WTC11 (cell line): ENCODE measurements at regions not wholly inside any gene's neighbourhood (a gene's known extent, or its start where the extent isn't known, plus 50 kb on each side); places are given as distances from the start of the nearest gene placed in this dataset.
A peak's percentile ranks its signal among the peaks of the same experiment; 100 is the strongest.

Source experiments
- ATAC-seq: fragments of 200-7000 bp; cut with Tn5 transposase; 2 replicates; pipeline ENCODE4 v1.10.0; 2021; ENCODE audit warnings: mild to moderate bottlenecking, moderate library complexity
- CTCF ChIA-PET: fragments of 300-600 bp; sonication (Branson Sonifier 250); formaldehyde crosslinking; loops from one replicate; lab custom pipeline; 2021; ENCODE audit warnings: antibody characterized with exemption; lab: Charles Lee
- POLR2A ChIA-PET: fragments of 350-600 bp; sonication (Branson Sonifier 250); formaldehyde crosslinking; loops from one replicate; lab custom pipeline; 2021; ENCODE audit warnings: antibody characterized with exemption; lab: Charles Lee
- DNase-seq: peaks from one replicate; pipeline ENCODE4 v3.0.0; 2021; ENCODE audit warnings: low spot score
- H3K27ac Mint-ChIP-seq: 2 replicates; pipeline ENCODE4 v1.8.0; 2021; ENCODE audit warnings: mixed read lengths
- H3K27me3 Mint-ChIP-seq: 2 replicates; pipeline ENCODE4 v1.8.0; 2021; ENCODE audit warnings: low read depth, mild to moderate bottlenecking, moderate library complexity, mixed read lengths
- H3K36me3 Mint-ChIP-seq: 2 replicates; pipeline ENCODE4 v1.8.0; 2021; ENCODE audit warnings: mixed read lengths
- H3K4me1 Mint-ChIP-seq: 2 replicates; pipeline ENCODE4 v1.8.0; 2022; ENCODE audit warnings: mixed read lengths
- H3K4me3 Mint-ChIP-seq: 2 replicates; pipeline ENCODE4 v1.8.0; 2021; ENCODE audit warnings: mild to moderate bottlenecking, moderate library complexity, mixed read lengths
- H3K9me3 Mint-ChIP-seq: 2 replicates; pipeline ENCODE4 v1.8.0; 2021; ENCODE audit warnings: mixed read lengths
- CBFB ChIP-seq: sonication (generic); formaldehyde crosslinking; IDR thresholded peaks from 2 replicates; pipeline ENCODE4 v1.8.1; 2022; ENCODE audit warnings: mild to moderate bottlenecking, low read depth, missing genetic modification reagents
- CDX4 ChIP-seq: fragments of 250-450 bp; sonication (Bioruptor Pico); IDR thresholded peaks from 2 replicates; pipeline ENCODE4 v1.9.0; 2021; ENCODE audit warnings: moderate library complexity, mild to moderate bottlenecking, inconsistent platforms, borderline replicate concordance
- CREB1 ChIP-seq: sonication (generic); formaldehyde crosslinking; IDR thresholded peaks from 2 replicates; pipeline ENCODE4 v1.8.0; 2023; ENCODE audit warnings: mild to moderate bottlenecking, missing genetic modification reagents
- FOXP4 ChIP-seq: sonication (generic); formaldehyde crosslinking; IDR thresholded peaks from 2 replicates; pipeline ENCODE4 v1.8.0; 2022; ENCODE audit warnings: mild to moderate bottlenecking, missing genetic modification reagents
- GTF2I ChIP-seq: fragments of 250-450 bp; sonication (Bioruptor Pico); conservative IDR thresholded peaks from 2 replicates; pipeline ENCODE4 v1.4.0; 2021; ENCODE audit warnings: mild to moderate bottlenecking
- KAT7 ChIP-seq: sonication (generic); formaldehyde crosslinking; IDR thresholded peaks from 2 replicates; pipeline ENCODE4 v1.8.1; 2023; ENCODE audit warnings: missing genetic modification reagents, mild to moderate bottlenecking, borderline replicate concordance
- OVOL2 ChIP-seq: fragments of 250-450 bp; sonication (Bioruptor Pico); IDR thresholded peaks from 2 replicates; pipeline ENCODE4 v1.9.0; 2021; ENCODE audit warnings: mild to moderate bottlenecking, borderline replicate concordance
- SP1 ChIP-seq: sonication (generic); formaldehyde crosslinking; conservative IDR thresholded peaks from 2 replicates; pipeline ENCODE4 v1.8.1; 2022; ENCODE audit warnings: missing genetic modification reagents
- ZBTB21 ChIP-seq: sonication (generic); formaldehyde crosslinking; IDR thresholded peaks from 2 replicates; pipeline ENCODE4 v1.8.1; 2023; ENCODE audit warnings: mild to moderate bottlenecking, missing genetic modification reagents, borderline replicate concordance
- ZBTB43 ChIP-seq: sonication (generic); formaldehyde crosslinking; IDR thresholded peaks from 2 replicates; pipeline ENCODE4 v1.8.1; 2023; ENCODE audit warnings: mild to moderate bottlenecking, missing genetic modification reagents
- ZNF416 ChIP-seq: fragments of 250-450 bp; sonication (Bioruptor Pico); IDR thresholded peaks from 2 replicates; pipeline ENCODE4 v1.9.0; 2021; ENCODE audit warnings: mild to moderate bottlenecking, inconsistent platforms
- TF ChIP-seq, protein P1 (sequence below): sonication (generic); formaldehyde crosslinking; IDR thresholded peaks from 2 replicates; pipeline ENCODE4 v1.8.1; 2023; ENCODE audit warnings: mild to moderate bottlenecking, missing genetic modification reagents, moderate library complexity
- TF ChIP-seq, protein P2 (sequence below): sonication (generic); formaldehyde crosslinking; IDR thresholded peaks from 2 replicates; pipeline ENCODE4 v1.8.1; 2022; ENCODE audit warnings: mild to moderate bottlenecking, missing genetic modification reagents, moderate library complexity, borderline replicate concordance
- TF ChIP-seq, protein P3 (sequence below): sonication (generic); formaldehyde crosslinking; conservative IDR thresholded peaks from 2 replicates; pipeline ENCODE4 v1.8.1; 2023; ENCODE audit warnings: mild to moderate bottlenecking, low read depth, missing genetic modification reagents, moderate library complexity

GRCh38 chr9:117548556-117548955 lies 133.7 kb upstream of the ASTN2 start (continued):
- TF ChIP-seq, protein P1, sequence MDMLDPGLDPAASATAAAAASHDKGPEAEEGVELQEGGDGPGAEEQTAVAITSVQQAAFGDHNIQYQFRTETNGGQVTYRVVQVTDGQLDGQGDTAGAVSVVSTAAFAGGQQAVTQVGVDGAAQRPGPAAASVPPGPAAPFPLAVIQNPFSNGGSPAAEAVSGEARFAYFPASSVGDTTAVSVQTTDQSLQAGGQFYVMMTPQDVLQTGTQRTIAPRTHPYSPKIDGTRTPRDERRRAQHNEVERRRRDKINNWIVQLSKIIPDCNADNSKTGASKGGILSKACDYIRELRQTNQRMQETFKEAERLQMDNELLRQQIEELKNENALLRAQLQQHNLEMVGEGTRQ (CRISPR knock-in tag): no peak
- no peak for TF ChIP-seq SP1 (CRISPR knock-in tag)
- TF ChIP-seq, protein P2, sequence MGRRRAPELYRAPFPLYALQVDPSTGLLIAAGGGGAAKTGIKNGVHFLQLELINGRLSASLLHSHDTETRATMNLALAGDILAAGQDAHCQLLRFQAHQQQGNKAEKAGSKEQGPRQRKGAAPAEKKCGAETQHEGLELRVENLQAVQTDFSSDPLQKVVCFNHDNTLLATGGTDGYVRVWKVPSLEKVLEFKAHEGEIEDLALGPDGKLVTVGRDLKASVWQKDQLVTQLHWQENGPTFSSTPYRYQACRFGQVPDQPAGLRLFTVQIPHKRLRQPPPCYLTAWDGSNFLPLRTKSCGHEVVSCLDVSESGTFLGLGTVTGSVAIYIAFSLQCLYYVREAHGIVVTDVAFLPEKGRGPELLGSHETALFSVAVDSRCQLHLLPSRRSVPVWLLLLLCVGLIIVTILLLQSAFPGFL (CRISPR knock-in tag): no peak

GRCh38 chr9:117547904-117548303 lies 133.0 kb upstream of the ASTN2 start:
- H3K4me1 Mint-ChIP-seq: peaks cover 56% of the 10 kb centered on the region
- no peaks in the 10 kb centered on the region for H3K36me3 Mint-ChIP-seq
- H3K27me3 Mint-ChIP-seq: no peaks in the 10 kb centered on the region
- POLR2A ChIA-PET: no interaction called here
- H3K27ac Mint-ChIP-seq: no peak overlapping the region
- no peak overlapping the region for H3K4me3 Mint-ChIP-seq
- ATAC-seq (no peak), DNase-seq (no peak)
- H3K9me3 Mint-ChIP-seq: no peaks in the 10 kb centered on the region
- CTCF ChIA-PET: interaction anchor here (2.4 to 3.4 kb wide), 2 partner anchors 8 to 60 kb away, joined by 10 to 14 read pairs; no protein-coding TSS in a partner anchor
- TF ChIP-seq, protein P1 (CRISPR knock-in tag): no peak

- TF ChIP-seq, protein P3, sequence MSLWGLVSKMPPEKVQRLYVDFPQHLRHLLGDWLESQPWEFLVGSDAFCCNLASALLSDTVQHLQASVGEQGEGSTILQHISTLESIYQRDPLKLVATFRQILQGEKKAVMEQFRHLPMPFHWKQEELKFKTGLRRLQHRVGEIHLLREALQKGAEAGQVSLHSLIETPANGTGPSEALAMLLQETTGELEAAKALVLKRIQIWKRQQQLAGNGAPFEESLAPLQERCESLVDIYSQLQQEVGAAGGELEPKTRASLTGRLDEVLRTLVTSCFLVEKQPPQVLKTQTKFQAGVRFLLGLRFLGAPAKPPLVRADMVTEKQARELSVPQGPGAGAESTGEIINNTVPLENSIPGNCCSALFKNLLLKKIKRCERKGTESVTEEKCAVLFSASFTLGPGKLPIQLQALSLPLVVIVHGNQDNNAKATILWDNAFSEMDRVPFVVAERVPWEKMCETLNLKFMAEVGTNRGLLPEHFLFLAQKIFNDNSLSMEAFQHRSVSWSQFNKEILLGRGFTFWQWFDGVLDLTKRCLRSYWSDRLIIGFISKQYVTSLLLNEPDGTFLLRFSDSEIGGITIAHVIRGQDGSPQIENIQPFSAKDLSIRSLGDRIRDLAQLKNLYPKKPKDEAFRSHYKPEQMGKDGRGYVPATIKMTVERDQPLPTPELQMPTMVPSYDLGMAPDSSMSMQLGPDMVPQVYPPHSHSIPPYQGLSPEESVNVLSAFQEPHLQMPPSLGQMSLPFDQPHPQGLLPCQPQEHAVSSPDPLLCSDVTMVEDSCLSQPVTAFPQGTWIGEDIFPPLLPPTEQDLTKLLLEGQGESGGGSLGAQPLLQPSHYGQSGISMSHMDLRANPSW (CRISPR knock-in tag): no peak
- TF ChIP-seq CDX4 (CRISPR knock-in tag) (no peak), OVOL2 (no peak), ZBTB21 (CRISPR knock-in tag) (no peak), GTF2I (CRISPR knock-in tag) (no peak)
- H3K27me3 Mint-ChIP-seq: no peaks in the 10 kb centered on the region
- ChIA-PET CTCF (interaction anchor here (0.7 to 3.4 kb wide), 4 partner anchors 9 to 606 kb away, joined by 4 to 14 read pairs (median 11); no protein-coding TSS in a partner anchor), POLR2A (no interaction called here)
- no peak overlapping the region for H3K27ac Mint-ChIP-seq
- H3K4me1 Mint-ChIP-seq: peaks cover 62% of the 10 kb centered on the region
- no peaks in the 10 kb centered on the region for H3K36me3 Mint-ChIP-seq
- ATAC-seq (0 out of 2 replicates have a peak, but pooled peaks have one; percentile 5), DNase-seq (no peak)
- H3K9me3 Mint-ChIP-seq: no peaks in the 10 kb centered on the region
- H3K4me3 Mint-ChIP-seq: peak overlapping the region; percentile 38
Observed at GRCh38 chr9:117546894-117547678, 132.2 kb upstream of the ASTN2 start.

DNA sequence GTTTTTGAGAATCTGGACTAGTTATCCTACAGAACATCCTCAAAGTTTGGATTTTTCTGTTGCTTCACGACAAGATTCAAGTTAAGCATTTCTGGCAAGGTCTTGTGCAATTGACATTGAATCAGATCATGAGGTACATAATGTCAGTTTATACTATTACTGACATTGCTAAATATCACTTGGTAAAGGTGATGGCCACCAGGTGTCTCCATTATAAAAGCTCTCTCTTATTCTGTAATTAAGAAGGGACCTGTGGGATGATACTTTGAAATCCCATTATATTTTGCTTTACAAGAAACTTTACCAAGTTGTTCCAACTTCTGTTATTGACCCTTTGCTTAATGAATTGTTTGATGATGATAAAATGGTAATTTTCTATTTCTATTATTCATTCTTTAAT lies 131.0 kb upstream of the ASTN2 start:
- no peak for DNase-seq
- TF ChIP-seq FOXP4 (CRISPR knock-in tag) (no peak), CBFB (CRISPR knock-in tag) (no peak), ZBTB43 (CRISPR knock-in tag) (no peak), CREB1 (no peak), KAT7 (CRISPR knock-in tag) (no peak), ZNF416 (CRISPR knock-in tag) (no peak)
- H3K4me1 Mint-ChIP-seq: peaks cover 65% of the 10 kb centered on the region
- no peaks in the 10 kb centered on the region for H3K27me3 Mint-ChIP-seq
- H3K36me3 Mint-ChIP-seq: no peaks in the 10 kb centered on the region
- H3K4me3 Mint-ChIP-seq: no peak overlapping the region
- no peak overlapping the region for H3K27ac Mint-ChIP-seq
- ChIA-PET CTCF (interaction anchor here (0.7 to 3.4 kb wide), 6 partner anchors 10 to 99 kb away, joined by 3 to 14 read pairs (median 8); no protein-coding TSS in a partner anchor), POLR2A (no interaction called here)
- no peaks in the 10 kb centered on the region for H3K9me3 Mint-ChIP-seq
- no peak for ATAC-seq
